ENCODE measurements at regions not wholly inside any gene's neighbourhood (a gene's known extent, or its start where the extent isn't known, plus 50 kb on each side); places are given as distances from the start of the nearest gene placed in this dataset.

GRCh38 chr1:217981430-217981829 lies 303.7 kb upstream of the RRP15 start:
- no peak overlapping the region for H3K18ac ChIP-seq (ENCODE audit: extremely low read depth, low read length)
- H4K5ac ChIP-seq (ENCODE audit: insufficient read length, low read depth, low read length) = no peak overlapping the region
- 92% methylated on average over 1 of the region's 1 CpG; no CpG with 5 or more reads in 1 of the 2 experiments for WGBS, 2 experiments (ENCODE audit: extremely low coverage in 1 of 2, insufficient coverage in 1 of 2, insufficient read length in 1 of 2, insufficient replicate concordance in 2 of 2, low coverage in 1 of 2, low lambda C conversion rate in 2 of 2, missing lambda C conversion rate in 1 of 2)
- no peak overlapping the region for H3K14ac ChIP-seq (ENCODE audit: insufficient read length)
- no peak overlapping the region for H2BK15ac ChIP-seq (ENCODE audit: low read length)
- H2BK12ac ChIP-seq (ENCODE audit: low read depth, low read length) = no peak overlapping the region
- no peak overlapping the region for H2BK5ac ChIP-seq (ENCODE audit: low read depth, low read length)
- H3K79me2 ChIP-seq (ENCODE audit: control insufficient read depth in 1 of 2, insufficient read depth in 2 of 2, low read length in 2 of 2) = no peaks in the 10 kb centered on the region
- no peak for DNase-seq (ENCODE audit: low read depth in 1 of 2, low spot score in 2 of 2)
- no peak overlapping the region for H2AK5ac ChIP-seq (ENCODE audit: low read depth, low read length)
- no peaks in the 10 kb centered on the region for H3K9me3 ChIP-seq (ENCODE audit: insufficient read depth in 2 of 2, low read depth in 1 of 2, low read length in 1 of 2)
- H3K27me3 ChIP-seq (replicated peaks in 1 of 4; ENCODE audit: control insufficient read depth in 3 of 4, extremely low read depth in 1 of 4, insufficient read depth in 3 of 4, low read length in 3 of 4) = no peaks in the 10 kb centered on the region
- H2AFZ ChIP-seq (ENCODE audit: low read length) = no peak overlapping the region
- no peak overlapping the region for H3K4me2 ChIP-seq (ENCODE audit: insufficient read depth in 1 of 2, low read depth in 2 of 2, low read length in 2 of 2)
- ChIA-PET POLR2A (ENCODE audit: partially characterized antibody) (no interaction called here), CTCF (ENCODE audit: partially characterized antibody) (no interaction called here)
- H3K4me3 ChIP-seq (ENCODE audit: extremely low read depth in 1 of 4, insufficient read depth in 2 of 4, low read depth in 3 of 4, low read length in 4 of 4) = no peak overlapping the region
- H3K56ac ChIP-seq (replicated peaks; ENCODE audit: insufficient read length, low read depth, low read length) = no peak overlapping the region
- no peaks in the 10 kb centered on the region for H4K20me1 ChIP-seq (replicated peaks in 1 of 2; ENCODE audit: control insufficient read depth in 1 of 2, insufficient read depth in 2 of 2, low read length in 2 of 2)
- H4K91ac ChIP-seq (replicated peaks; ENCODE audit: insufficient read length, low read length) = no peak overlapping the region
- H3K27ac ChIP-seq (ENCODE audit: low read depth, low read length) = no peak overlapping the region
- H3K4me1 ChIP-seq (replicated peaks in 1 of 4; ENCODE audit: control insufficient read depth in 3 of 4, insufficient read depth in 4 of 4, low read length in 3 of 4) = peaks cover 0 to 7% (median 1%) of the 10 kb centered on the region in 4 experiments; a peak in 2 of 7 replicates
- H3K23ac ChIP-seq (ENCODE audit: insufficient read length) = no peak overlapping the region
- no peak overlapping the region for H3K4ac ChIP-seq (replicated peaks; ENCODE audit: insufficient read length, low read depth, low read length)
- no peak overlapping the region for H2BK20ac ChIP-seq (ENCODE audit: low read length)
- no peaks in the 10 kb centered on the region for H3K23me2 ChIP-seq (ENCODE audit: low read depth, low read length)
- H3K79me1 ChIP-seq (ENCODE audit: low read depth, low read length) = no peaks in the 10 kb centered on the region
- FAIRE-seq = no peak
- no peak overlapping the region for H3K9ac ChIP-seq (replicated peaks in 1 of 4; ENCODE audit: extremely low read depth in 1 of 4, low read depth in 3 of 4, low read length in 3 of 4)
- H2BK120ac ChIP-seq (replicated peaks; ENCODE audit: low read depth, low read length) = no peak overlapping the region
- no peak overlapping the region for H4K8ac ChIP-seq (ENCODE audit: extremely low read depth, insufficient read depth, low read length)
- H3K36me3 ChIP-seq (ENCODE audit: control insufficient read depth in 2 of 4, insufficient read depth in 4 of 4, low read length in 3 of 4) = no peaks in the 10 kb centered on the region
- TF ChIP-seq SIX5 (IDR thresholded peaks at IDR 0.05; ENCODE audit: low read depth, low read length) = no peak
- TF ChIP-seq RFX5 (IDR thresholded peaks at IDR 0.05; ENCODE audit: borderline replicate concordance, low read depth, low read length) = no peak
- TF ChIP-seq RAD21 (IDR thresholded peaks at IDR 0.05 in 1 of 2, conservative IDR thresholded peaks at IDR 0.05 in 1 of 2; ENCODE audit: low read depth in 2 of 2, low read length in 2 of 2) = no peak
- TF ChIP-seq CHD2 (IDR thresholded peaks at IDR 0.05; ENCODE audit: low read length) = no peak
- no peak for TF ChIP-seq USF2 (IDR thresholded peaks at IDR 0.05; ENCODE audit: low read length)
- TF ChIP-seq SUZ12 (IDR thresholded peaks at IDR 0.05; ENCODE audit: low read length) = no peak
- TF ChIP-seq PHF8 (conservative IDR thresholded peaks at IDR 0.05; ENCODE audit: low read depth, low read length) = no peak
- TF ChIP-seq TAF1 (IDR thresholded peaks at IDR 0.05; ENCODE audit: low read depth, low read length) = no peak
- no peak for TF ChIP-seq NRF1 (IDR thresholded peaks at IDR 0.05; ENCODE audit: low read depth, low read length)
- TF ChIP-seq, protein P1, sequence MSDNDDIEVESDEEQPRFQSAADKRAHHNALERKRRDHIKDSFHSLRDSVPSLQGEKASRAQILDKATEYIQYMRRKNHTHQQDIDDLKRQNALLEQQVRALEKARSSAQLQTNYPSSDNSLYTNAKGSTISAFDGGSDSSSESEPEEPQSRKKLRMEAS (IDR thresholded peaks at IDR 0.05) = no peak
- TF ChIP-seq HDAC6 (IDR thresholded peaks at IDR 0.05; ENCODE audit: low read depth, low read length) = no peak
- no peak for TF ChIP-seq TEAD4 (IDR thresholded peaks at IDR 0.05; ENCODE audit: low read depth, low read length)
- no peak for TF ChIP-seq SRF (IDR thresholded peaks at IDR 0.05; ENCODE audit: low read depth, low read length)
- no peak for TF ChIP-seq KDM1A (IDR thresholded peaks at IDR 0.05; ENCODE audit: borderline replicate concordance, low read length)
